Tibial nerve (tissue), 4 donors: ENCODE measurements at regions not wholly inside any gene's neighbourhood (a gene's known extent, or its start where the extent isn't known, plus 50 kb on each side); places are given as distances from the start of the nearest gene placed in this dataset.

Experiments
- DNase-seq, 2 donors: peaks; one replicate each; pipeline ENCODE4 v3.0.0-alpha.2; 2019; ENCODE audit warnings: low spot score in 2 of 2
- H3K27ac ChIP-seq, 4 donors: fragments of 200-600 bp; sonication (generic) in 3 of 4; one replicate each; pipeline ENCODE4 v1.5.1; 2017 to 2019; ENCODE audit warnings: mild to moderate bottlenecking in 1 of 4
- H3K27me3 ChIP-seq, 2 donors: fragments of 200-600 bp; sonication (generic) in 1 of 2; one replicate each; pipeline versions ENCODE4 v1.5.1 to v1.6.0; 2017 to 2019
- H3K36me3 ChIP-seq, 3 donors: fragments of 200-600 bp; sonication (generic); one replicate each; pipeline ENCODE4 v1.5.1; 2018 to 2019
- H3K4me1 ChIP-seq, 4 donors: fragments of 200-600 bp; sonication (generic) in 3 of 4; one replicate each; pipeline ENCODE4 v1.5.1; 2017 to 2019
- H3K4me3 ChIP-seq, 4 donors: fragments of 200-600 bp; sonication (generic) in 3 of 4; one replicate each; pipeline ENCODE4 v1.5.1; 2017 to 2019; ENCODE audit warnings: mild to moderate bottlenecking in 1 of 4, moderate library complexity in 1 of 4
- H3K9me3 ChIP-seq, 4 donors: fragments of 200-600 bp; sonication (generic) in 3 of 4; one replicate each; pipeline ENCODE4 v1.5.1; 2017 to 2019
- CTCF ChIP-seq, 5 experiments: fragments of 200-600 bp in 3 of 5; fragments of 450-650 bp in 2 of 5; sonication (generic) in 3 of 5; IDR thresholded peaks; one replicate each; pipeline ENCODE4 v1.5.1; 2016 to 2019; ENCODE audit warnings: antibody characterized with exemption in 5 of 5, mild to moderate bottlenecking in 3 of 5, moderate library complexity in 2 of 5
- EP300 ChIP-seq, 2 donors: sonication (generic); formaldehyde crosslinking; IDR thresholded peaks; one replicate each; pipeline ENCODE4 v1.6.1; 2017; ENCODE audit warnings: antibody characterized with exemption in 2 of 2, mild to moderate bottlenecking in 1 of 2
- POLR2A ChIP-seq, 2 donors: fragments of 450-650 bp; IDR thresholded peaks; one replicate each; pipeline ENCODE4 v1.6.1; 2017; ENCODE audit warnings: antibody characterized with exemption in 2 of 2, mild to moderate bottlenecking in 2 of 2, moderate library complexity in 2 of 2
- WGBS, 2 donors: methylation state at CpG; one replicate each; pipeline ENCODE4 v1.1.5; 2018; 5-methylcytosine and 5-hydroxymethylcytosine counted together

- H3K36me3 ChIP-seq = no peaks in the 10 kb centered on the region
- peak overlapping the region in 1 of 4 donors; percentile 55 for H3K27ac ChIP-seq
- 85 to 92% methylated on average over 3 of the region's 3 CpGs for WGBS, 2 donors
- TF ChIP-seq EP300 (IDR thresholded peaks at IDR 0.05) (no peak), CTCF (IDR thresholded peaks at IDR 0.05) (no peak), POLR2A (IDR thresholded peaks at IDR 0.05) (no peak)
- no peaks in the 10 kb centered on the region for H3K27me3 ChIP-seq
- peak in 1 of 2 donors; percentile 30 for DNase-seq
- no peak overlapping the region for H3K4me3 ChIP-seq
- peaks cover 0 to 26% (median 0%) of the 10 kb centered on the region in 4 donors for H3K4me1 ChIP-seq
- peaks cover 0 to 4% (median 0%) of the 10 kb centered on the region in 4 donors for H3K9me3 ChIP-seq
Observed at GRCh38 chr1:112271270-112271669, 124.7 kb upstream of the CTTNBP2NL start.

- H3K4me3 ChIP-seq = no peak overlapping the region
- H3K27me3 ChIP-seq = no peaks in the 10 kb centered on the region
- H3K36me3 ChIP-seq = no peaks in the 10 kb centered on the region
- peak overlapping the region in 1 of 4 donors; percentile 55 for H3K27ac ChIP-seq
- DNase-seq = no peak
- peaks cover 0 to 20% (median 0%) of the 10 kb centered on the region in 4 donors for H3K4me1 ChIP-seq
- 58 to 59% methylated on average over 6 of the region's 6 CpGs for WGBS, 2 donors
- no peak for TF ChIP-seq EP300 (IDR thresholded peaks at IDR 0.05)
- no peak for TF ChIP-seq CTCF (IDR thresholded peaks at IDR 0.05)
- no peak for TF ChIP-seq POLR2A (IDR thresholded peaks at IDR 0.05)
- H3K9me3 ChIP-seq = peaks cover 0 to 4% (median 0%) of the 10 kb centered on the region in 4 donors
Observed at GRCh38 chr1:112272101-112272772, 123.8 kb upstream of the CTTNBP2NL start.

GRCh38 chr1:112284796-112285195, 111.2 kb upstream of the CTTNBP2NL start:
- no peaks in the 10 kb centered on the region for H3K9me3 ChIP-seq
- TF ChIP-seq CTCF (IDR thresholded peaks at IDR 0.05) = no peak
- no peak for TF ChIP-seq POLR2A (IDR thresholded peaks at IDR 0.05)
- 47 to 52% methylated on average over 2 of the region's 2 CpGs for WGBS, 2 donors
- no peaks in the 10 kb centered on the region for H3K36me3 ChIP-seq
- no peak for DNase-seq
- H3K4me3 ChIP-seq = no peak overlapping the region
- no peaks in the 10 kb centered on the region for H3K27me3 ChIP-seq
- H3K4me1 ChIP-seq = no peaks in the 10 kb centered on the region
- no peak overlapping the region for H3K27ac ChIP-seq

GRCh38 chr1:112285316-112285715, 110.7 kb upstream of the CTTNBP2NL start:
- H3K36me3 ChIP-seq = no peaks in the 10 kb centered on the region
- no peak overlapping the region for H3K4me3 ChIP-seq
- H3K4me1 ChIP-seq = no peaks in the 10 kb centered on the region
- H3K27ac ChIP-seq = no peak overlapping the region
- no peaks in the 10 kb centered on the region for H3K27me3 ChIP-seq
- TF ChIP-seq CTCF (IDR thresholded peaks at IDR 0.05) (no peak), POLR2A (IDR thresholded peaks at IDR 0.05) (no peak), EP300 (IDR thresholded peaks at IDR 0.05) (no peak)
- DNase-seq = no peak
- 54 to 64% methylated on average over 4 of the region's 4 CpGs for WGBS, 2 donors
- no peaks in the 10 kb centered on the region for H3K9me3 ChIP-seq

- Histone ChIP-seq H3K4me3 (no peak overlapping the region), H3K9me3 (no peaks in the 10 kb centered on the region), H3K27me3 (no peaks in the 10 kb centered on the region), H3K27ac (no peak overlapping the region), H3K4me1 (no peaks in the 10 kb centered on the region), H3K36me3 (no peaks in the 10 kb centered on the region)
- TF ChIP-seq CTCF (IDR thresholded peaks at IDR 0.05) = no peak
- TF ChIP-seq EP300 (IDR thresholded peaks at IDR 0.05) = no peak
- TF ChIP-seq POLR2A (IDR thresholded peaks at IDR 0.05) = no peak
- DNase-seq = no peak
- 46 to 61% methylated on average over 3 of the region's 3 CpGs for WGBS, 2 donors
Observed at GRCh38 chr1:112285746-112286145, 110.3 kb upstream of the CTTNBP2NL start.
